Astrocyte of the spinal cord (primary cell): ENCODE measurements at regions not wholly inside any gene's neighbourhood (a gene's known extent, or its start where the extent isn't known, plus 50 kb on each side); places are given as distances from the start of the nearest gene placed in this dataset.

Experiments
- DNase-seq: peaks from one replicate; pipeline ENCODE4 v3.0.0; 2011; ENCODE audit warnings: low read depth, low spot score
- H3K4me3 ChIP-seq: 2 replicates; pipeline ENCODE4 v1.5.1; 2011; ENCODE audit warnings: low read depth, mild to moderate bottlenecking, low read length, moderate library complexity
- in situ Hi-C: cut with HindIII; loops from 2 replicates; pipeline ENCODE4 v1.10.0; 2017; ENCODE audit warnings: low sequenced_read_pairs
- TF ChIP-seq, protein P1 (sequence below): IDR thresholded peaks from 2 replicates; pipeline ENCODE4 v1.5.1; 2012; ENCODE audit warnings: low read depth, mild to moderate bottlenecking, low read length, inconsistent platforms

DNA sequence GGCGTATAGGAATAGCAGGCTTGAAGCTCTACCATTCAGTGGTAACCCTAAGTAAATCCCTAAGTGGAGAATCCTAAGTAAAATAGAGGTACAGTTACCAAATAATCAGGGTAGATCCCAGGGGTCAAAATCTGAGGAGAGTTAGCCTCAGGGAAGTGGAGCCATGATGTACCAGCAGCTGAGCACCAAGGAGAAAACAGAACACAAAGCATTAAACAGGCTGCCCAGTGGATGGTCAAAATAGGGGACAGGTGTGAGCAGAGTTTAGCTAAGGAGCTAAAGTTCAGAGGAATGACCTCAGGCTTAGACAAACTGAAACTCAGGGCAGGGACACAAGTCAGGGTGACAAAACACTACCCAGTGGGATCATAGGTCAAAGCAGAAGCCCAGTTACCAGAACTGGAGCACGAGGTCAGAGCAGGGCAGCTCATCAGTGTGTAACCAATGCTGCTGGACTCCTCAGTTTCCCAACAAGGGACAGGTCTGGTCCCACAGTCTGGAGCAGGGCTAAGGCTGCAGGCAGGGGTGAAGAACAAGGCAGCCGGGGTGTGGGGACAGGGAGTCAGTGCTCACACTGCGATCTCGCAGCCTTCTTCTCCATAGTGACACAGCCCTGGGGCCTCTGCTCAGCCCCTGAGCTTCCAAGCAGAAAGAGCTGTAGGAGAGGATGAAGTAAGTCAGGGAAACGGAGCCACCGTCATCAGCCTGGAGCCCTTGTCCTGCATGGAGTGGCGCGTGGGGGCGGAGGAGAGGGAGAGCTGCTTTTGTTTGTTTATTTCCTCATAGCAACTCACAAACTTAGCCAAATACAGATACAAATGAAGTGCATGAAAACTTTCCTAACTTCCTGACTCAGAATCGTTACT, 264.0 kb downstream of the MREG start:
- in situ Hi-C loops: no loop called here
- no peak overlapping the region for H3K4me3 ChIP-seq
- TF ChIP-seq, protein P1, sequence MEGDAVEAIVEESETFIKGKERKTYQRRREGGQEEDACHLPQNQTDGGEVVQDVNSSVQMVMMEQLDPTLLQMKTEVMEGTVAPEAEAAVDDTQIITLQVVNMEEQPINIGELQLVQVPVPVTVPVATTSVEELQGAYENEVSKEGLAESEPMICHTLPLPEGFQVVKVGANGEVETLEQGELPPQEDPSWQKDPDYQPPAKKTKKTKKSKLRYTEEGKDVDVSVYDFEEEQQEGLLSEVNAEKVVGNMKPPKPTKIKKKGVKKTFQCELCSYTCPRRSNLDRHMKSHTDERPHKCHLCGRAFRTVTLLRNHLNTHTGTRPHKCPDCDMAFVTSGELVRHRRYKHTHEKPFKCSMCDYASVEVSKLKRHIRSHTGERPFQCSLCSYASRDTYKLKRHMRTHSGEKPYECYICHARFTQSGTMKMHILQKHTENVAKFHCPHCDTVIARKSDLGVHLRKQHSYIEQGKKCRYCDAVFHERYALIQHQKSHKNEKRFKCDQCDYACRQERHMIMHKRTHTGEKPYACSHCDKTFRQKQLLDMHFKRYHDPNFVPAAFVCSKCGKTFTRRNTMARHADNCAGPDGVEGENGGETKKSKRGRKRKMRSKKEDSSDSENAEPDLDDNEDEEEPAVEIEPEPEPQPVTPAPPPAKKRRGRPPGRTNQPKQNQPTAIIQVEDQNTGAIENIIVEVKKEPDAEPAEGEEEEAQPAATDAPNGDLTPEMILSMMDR: no peak
- DNase-seq: no peak

DNA sequence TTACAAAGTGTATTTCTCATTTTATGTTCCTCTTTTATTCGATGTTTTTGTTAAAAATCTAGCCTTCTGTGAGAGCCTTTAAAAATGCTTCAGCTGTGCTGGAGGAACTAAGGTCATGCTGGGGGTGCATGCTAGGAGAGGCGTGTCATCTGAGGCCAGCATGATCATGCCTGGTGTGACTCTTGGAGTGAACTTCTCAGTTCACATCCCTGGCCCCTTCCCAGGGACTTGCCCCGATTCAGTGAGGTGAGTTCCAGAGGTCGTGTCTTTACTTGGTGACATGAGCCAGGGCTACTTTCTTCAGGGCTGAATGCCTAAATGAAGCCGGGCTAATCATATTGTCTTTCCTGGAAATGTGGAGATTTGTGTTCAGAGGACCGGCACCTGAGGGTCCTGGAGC, 264.9 kb downstream of the MREG start:
- TF ChIP-seq, protein P1: no peak
- DNase-seq: no peak
- in situ Hi-C loops: no loop called here
- H3K4me3 ChIP-seq: no peak overlapping the region

DNA sequence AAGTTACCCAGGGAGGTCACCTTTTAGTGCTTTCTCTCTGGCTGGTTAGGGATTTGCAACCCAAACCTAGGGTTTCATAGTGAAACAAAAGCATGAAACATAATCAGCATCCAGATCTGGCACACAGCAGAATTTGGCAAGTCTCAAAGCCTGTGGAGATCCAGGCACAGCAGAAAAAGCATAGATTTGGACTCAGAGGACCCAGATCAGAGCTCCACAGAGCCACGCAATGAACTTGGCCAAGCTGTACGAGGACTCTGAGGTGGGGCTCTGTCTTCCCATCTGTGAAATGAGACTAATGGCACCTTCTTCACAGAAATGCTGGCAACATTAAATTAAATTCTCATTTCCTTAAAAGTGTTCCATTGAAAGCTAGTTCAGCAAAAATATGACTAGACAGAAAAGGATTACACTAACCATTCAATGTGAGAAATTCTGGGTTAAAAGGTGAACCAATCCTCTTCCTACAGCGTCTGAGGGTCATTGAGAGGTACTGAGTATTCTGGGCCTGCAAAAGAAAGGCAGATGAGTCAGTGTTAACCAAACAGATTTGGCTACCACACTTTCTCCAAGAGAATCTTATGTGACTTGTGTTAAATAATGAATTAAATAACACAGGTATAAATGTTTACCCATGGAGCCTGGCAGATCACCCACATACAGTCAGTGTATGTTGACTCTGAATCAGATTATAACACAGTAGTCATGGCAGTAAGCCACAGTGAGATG, 266.3 kb downstream of the MREG start:
- TF ChIP-seq, protein P1: no peak
- DNase-seq: peak; percentile 49
- no peak overlapping the region for H3K4me3 ChIP-seq
- in situ Hi-C loops: no loop called here

DNA sequence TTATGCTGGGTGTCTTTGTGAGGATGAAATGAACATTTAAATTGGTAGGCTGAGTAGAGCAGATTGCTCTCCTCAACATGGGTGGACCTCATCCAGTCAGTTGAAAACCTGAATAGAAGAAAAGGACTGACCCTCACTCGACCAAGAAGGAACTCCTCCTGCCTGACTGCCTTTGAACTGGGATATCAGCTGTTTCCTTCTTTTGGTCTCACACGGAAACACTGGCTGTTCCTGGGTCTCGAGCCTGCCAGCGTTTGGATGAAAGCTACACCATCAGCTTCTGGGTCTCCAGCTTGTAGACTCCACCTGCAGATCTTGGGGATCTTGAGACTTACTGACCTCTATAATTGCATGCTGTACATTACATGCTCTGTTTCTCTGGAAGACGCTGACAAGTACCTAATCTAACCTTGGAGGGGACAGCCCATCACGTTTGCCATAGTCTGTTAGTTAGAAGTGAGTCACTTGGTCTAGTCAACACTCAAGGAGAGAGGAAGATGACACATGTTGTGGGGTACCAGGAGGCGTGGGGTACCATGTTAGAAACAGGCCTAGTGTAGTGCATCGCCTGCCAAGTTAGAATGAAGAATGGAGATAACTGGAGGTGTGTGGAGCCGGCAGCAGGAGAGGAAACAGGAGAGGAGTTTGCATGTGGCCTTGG, 267.0 kb downstream of the MREG start:
- in situ Hi-C loops: no loop called here
- TF ChIP-seq, protein P1: no peak
- no peak overlapping the region for H3K4me3 ChIP-seq
- DNase-seq: no peak

DNA sequence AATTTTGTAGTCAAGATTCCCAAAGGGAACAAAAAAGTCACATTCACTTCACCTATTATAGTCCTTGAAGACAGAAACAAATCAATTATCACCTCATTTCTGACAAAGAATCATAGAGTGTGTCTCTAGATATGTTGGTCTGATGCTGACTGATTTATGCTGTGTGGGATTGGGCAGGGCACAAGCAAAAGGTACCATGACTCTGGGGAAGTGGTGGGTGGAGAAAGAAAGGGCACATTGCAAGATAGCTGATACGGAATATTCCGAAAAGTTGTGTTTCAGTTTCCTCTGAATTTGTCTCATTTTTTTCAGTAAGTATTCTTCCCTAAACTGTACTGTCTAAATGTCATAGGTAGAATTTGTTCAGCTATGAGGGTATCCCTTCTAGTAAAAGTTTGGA, 268.0 kb downstream of the MREG start:
- no peak for DNase-seq
- TF ChIP-seq, protein P1: no peak
- no peak overlapping the region for H3K4me3 ChIP-seq
- in situ Hi-C loops: no loop called here

DNA sequence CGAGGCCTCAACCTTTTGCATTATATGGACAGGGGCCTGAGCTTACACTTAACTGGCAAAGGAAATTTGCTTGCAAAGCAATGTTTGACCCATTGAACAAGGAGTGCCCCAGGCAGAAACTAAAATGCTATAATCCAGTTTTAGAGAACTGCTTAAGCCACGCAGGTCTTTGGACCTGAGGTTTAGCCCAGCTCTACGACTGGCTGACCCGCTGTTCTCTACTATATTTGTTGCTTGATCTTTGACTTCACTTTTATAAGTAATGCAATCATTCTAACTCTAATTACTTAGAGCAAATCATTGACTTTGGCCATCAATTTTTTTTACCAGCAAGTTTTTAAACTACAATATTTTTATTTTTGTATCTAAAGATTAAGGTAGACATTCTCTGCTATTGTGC, 268.8 kb downstream of the MREG start:
- TF ChIP-seq, protein P1: no peak
- in situ Hi-C loops: no loop called here
- DNase-seq: no peak

More for the DNA sequence above, 268.8 kb downstream of the MREG start:
- H3K4me3 ChIP-seq: no peak overlapping the region
